Nephron progenitor cell (in vitro differentiated cells): ENCODE measurements at regions not wholly inside any gene's neighbourhood (a gene's known extent, or its start where the extent isn't known, plus 50 kb on each side); places are given as distances from the start of the nearest gene placed in this dataset.

ENCODE experiments used
- DNase-seq: peaks from one replicate; pipeline ENCODE4 v3.0.0; 2021
- H3K27ac Mint-ChIP-seq: 2 replicates; pipeline ENCODE4 v1.8.0; 2021; ENCODE audit warnings: mild to moderate bottlenecking, moderate library complexity, mixed read lengths
- H3K27me3 Mint-ChIP-seq: 2 replicates; pipeline ENCODE4 v1.8.0; 2021; ENCODE audit warnings: mild to moderate bottlenecking, low read depth, mixed read lengths; ENCODE audit not compliant: poor library complexity
- H3K36me3 Mint-ChIP-seq: 2 replicates; pipeline ENCODE4 v1.8.0; 2021; ENCODE audit warnings: low read depth, mixed read lengths
- H3K4me1 Mint-ChIP-seq: 2 replicates; pipeline ENCODE4 v1.8.0; 2021; ENCODE audit warnings: mixed read lengths
- H3K4me3 Mint-ChIP-seq: 2 replicates; pipeline ENCODE4 v1.8.0; 2021; ENCODE audit warnings: mild to moderate bottlenecking, moderate library complexity, mixed read lengths
- H3K9me3 Mint-ChIP-seq: 2 replicates; pipeline ENCODE4 v1.8.0; 2021; ENCODE audit warnings: mild to moderate bottlenecking, moderate library complexity, mixed read lengths
- TF ChIP-seq, protein P1 (sequence below): fragments of 200-600 bp; sonication (generic); IDR thresholded peaks from 2 replicates; pipeline ENCODE4 v1.5.0; 2021; ENCODE audit warnings: antibody characterized with exemption

DNA sequence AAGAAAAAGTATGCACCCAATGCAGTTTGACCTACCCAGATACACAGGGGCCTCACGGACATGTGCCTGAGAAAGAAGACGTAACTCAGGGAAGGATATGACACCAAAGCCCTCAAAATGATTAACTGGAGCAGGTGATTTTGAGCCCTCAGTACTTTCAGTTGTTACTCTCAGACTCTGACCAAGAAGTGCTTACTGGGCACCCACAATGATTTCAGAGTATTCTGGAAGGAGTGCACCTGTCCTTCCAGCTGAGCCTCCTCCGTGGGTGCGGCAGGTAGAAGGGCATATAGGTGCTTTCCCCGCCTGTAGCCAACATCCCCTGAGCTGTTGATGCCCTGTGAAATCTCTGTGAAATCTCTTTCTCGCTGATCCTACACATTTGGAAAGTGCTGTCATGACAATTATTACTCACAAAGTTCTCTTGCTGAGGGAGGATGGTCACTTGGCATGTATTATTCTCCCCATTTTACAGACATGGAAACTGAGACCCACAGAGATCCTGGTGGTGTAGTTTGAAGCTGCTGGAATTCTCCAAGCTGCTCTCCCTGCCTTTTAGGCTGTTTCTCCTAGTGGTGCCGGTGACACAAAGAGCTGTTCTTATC, 154.3 kb upstream of the CCND2 start:
- TF ChIP-seq, protein P1, sequence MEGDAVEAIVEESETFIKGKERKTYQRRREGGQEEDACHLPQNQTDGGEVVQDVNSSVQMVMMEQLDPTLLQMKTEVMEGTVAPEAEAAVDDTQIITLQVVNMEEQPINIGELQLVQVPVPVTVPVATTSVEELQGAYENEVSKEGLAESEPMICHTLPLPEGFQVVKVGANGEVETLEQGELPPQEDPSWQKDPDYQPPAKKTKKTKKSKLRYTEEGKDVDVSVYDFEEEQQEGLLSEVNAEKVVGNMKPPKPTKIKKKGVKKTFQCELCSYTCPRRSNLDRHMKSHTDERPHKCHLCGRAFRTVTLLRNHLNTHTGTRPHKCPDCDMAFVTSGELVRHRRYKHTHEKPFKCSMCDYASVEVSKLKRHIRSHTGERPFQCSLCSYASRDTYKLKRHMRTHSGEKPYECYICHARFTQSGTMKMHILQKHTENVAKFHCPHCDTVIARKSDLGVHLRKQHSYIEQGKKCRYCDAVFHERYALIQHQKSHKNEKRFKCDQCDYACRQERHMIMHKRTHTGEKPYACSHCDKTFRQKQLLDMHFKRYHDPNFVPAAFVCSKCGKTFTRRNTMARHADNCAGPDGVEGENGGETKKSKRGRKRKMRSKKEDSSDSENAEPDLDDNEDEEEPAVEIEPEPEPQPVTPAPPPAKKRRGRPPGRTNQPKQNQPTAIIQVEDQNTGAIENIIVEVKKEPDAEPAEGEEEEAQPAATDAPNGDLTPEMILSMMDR = no peak
- H3K9me3 Mint-ChIP-seq = peaks cover 20% of the 10 kb centered on the region
- no peak for DNase-seq
- peaks cover 24% of the 10 kb centered on the region for H3K27me3 Mint-ChIP-seq
- H3K36me3 Mint-ChIP-seq = no peaks in the 10 kb centered on the region
- H3K4me3 Mint-ChIP-seq = no peak overlapping the region
- no peak overlapping the region for H3K27ac Mint-ChIP-seq
- H3K4me1 Mint-ChIP-seq = peaks cover 77% of the 10 kb centered on the region

DNA sequence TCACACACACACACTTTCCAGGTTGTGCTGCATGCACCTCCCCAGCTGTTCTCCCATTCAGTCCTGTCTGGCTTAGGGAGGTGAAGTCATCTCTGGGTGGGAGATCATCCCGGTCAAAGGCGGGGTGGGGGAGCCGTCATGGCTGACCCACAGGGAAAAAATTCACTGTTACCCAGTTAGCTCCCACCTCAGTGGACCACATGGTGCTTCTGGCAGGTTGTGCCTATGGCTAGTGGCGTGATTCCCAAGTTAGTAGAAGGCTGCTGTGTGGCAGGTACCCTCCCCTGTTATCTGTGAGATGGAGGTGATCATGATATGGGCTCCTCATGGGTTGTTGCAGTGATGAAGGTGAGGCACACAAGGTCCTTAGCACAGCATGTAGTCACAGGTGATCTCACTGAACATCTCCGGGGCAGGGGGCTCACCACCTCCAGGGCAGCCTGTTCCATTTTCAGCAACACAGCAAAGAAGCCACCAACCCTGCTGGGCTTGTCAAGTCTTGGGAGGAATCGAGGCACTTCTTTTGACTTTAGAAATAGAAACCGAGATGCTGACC, 154.9 kb upstream of the CCND2 start:
- Mint-ChIP-seq H3K9me3 (peaks cover 16% of the 10 kb centered on the region), H3K4me3 (peak overlapping the region; percentile 16), H3K36me3 (no peaks in the 10 kb centered on the region), H3K27ac (no peak overlapping the region), H3K4me1 (peaks cover 71% of the 10 kb centered on the region), H3K27me3 (peaks cover 24% of the 10 kb centered on the region)
- no peak for DNase-seq
- TF ChIP-seq, protein P1 = no peak

DNA sequence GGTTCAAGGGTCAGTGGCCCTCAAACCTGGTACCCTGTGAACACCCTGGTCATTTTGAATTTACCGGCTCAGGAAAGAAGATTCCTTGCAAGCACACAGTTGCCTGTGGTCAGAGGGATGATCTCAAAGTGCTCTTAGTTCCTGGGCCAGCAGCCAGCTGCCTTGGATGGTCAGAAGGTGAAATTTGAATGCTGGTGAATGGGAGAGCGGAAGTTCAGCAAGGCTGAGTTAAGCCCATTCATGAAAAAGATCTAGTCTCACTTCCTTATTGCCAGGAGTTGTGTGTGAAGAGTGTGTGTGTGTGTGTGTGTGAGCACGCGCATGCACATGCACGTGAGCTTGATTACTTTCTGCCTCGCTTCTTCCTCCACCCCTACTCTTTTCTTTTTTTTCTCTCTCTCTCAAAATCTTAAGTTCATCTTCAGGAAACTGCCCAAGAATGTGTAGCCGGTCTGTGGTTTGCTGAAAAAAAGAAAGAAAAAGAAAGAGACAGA, 155.5 kb upstream of the CCND2 start:
- no peak for DNase-seq
- TF ChIP-seq, protein P1 = no peak
- Mint-ChIP-seq H3K4me1 (peaks cover 66% of the 10 kb centered on the region), H3K27me3 (peaks cover 30% of the 10 kb centered on the region), H3K4me3 (no peak overlapping the region), H3K36me3 (no peaks in the 10 kb centered on the region), H3K9me3 (peaks cover 11% of the 10 kb centered on the region), H3K27ac (peak overlapping the region; percentile 61)

DNA sequence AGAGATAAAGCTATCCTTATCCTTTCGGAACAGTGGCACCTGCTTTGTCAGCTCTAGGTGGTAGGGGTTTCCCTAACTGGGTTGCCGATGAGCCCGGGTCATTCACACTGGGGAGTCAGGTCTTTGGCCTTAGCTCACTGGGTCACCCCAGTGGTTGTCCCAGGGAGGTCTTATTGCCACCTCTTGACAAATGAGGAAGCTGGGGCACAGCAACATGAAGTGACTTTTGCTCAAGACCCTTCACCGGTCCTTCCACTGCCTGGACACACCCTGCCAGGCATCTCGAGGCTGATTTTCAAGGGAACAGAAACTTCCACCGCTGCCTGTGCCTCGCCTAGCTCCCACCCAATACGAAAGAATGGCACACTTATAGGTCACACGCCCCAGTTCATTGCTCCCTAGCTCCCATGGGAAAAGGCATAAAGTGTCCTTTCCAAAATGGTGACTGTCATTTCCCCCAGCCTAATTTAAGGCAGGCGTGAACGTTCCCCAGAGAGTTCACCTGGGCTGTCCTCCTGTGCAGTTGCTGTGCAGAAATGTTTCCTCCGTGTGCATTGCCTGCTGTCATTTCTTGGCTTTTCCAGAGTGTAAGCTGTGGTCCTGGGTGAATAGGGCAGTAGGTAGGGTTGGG, 156.1 kb upstream of the CCND2 start:
- H3K9me3 Mint-ChIP-seq = peaks cover 8% of the 10 kb centered on the region
- H3K4me1 Mint-ChIP-seq = peaks cover 62% of the 10 kb centered on the region
- H3K4me3 Mint-ChIP-seq = no peak overlapping the region
- H3K27ac Mint-ChIP-seq = no peak overlapping the region
- no peak for DNase-seq
- TF ChIP-seq, protein P1 = no peak
- H3K27me3 Mint-ChIP-seq = peaks cover 26% of the 10 kb centered on the region
- no peaks in the 10 kb centered on the region for H3K36me3 Mint-ChIP-seq

DNA sequence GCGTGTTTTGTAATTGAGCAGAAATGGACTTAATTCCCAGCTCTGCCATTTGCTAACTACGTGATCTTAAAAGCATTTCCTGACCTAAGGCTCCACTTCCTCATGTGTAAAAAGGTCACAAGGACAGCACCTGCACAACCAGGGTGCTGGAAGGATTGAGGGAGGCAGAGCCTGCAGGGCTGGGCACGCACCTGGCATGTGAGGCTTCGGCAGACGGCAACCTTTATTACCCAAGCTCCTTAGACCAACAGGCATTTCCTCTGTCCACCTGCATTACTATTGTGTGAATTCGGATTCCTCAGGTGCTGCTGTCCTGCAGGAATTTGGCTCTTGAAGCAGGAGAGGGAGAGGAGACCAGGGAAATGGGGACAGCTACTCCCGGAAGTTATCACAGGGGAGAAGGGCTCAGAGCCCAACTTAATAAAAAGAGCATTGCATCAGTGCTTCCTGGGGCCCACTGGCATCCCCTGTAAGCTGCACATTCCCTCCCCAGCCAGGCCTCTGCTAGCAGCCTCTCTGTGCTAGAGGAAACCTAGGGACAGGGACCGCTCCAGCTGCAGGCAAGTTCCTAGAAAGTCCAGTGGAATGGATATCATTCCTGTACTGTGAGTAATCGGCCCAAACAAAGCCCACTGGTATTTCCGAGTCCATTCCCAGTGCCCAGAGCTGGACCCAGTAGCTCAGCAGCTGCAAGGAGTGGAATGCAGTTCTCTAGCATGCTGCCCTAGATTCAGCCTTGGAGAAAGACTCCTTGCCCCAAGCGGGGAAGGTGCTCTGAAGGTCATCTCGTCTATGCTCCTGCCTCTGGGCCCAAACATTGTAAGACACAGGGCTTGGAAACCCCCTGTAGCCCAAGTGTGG, 157.1 kb upstream of the CCND2 start:
- no peak for DNase-seq
- H3K9me3 Mint-ChIP-seq = peaks cover 5% of the 10 kb centered on the region
- no peak overlapping the region for H3K27ac Mint-ChIP-seq
- H3K4me3 Mint-ChIP-seq = no peak overlapping the region
- TF ChIP-seq, protein P1 = no peak
- peaks cover 31% of the 10 kb centered on the region for H3K27me3 Mint-ChIP-seq
- H3K36me3 Mint-ChIP-seq = no peaks in the 10 kb centered on the region
- H3K4me1 Mint-ChIP-seq = peaks cover 54% of the 10 kb centered on the region
